ENCODE measurements at regions not wholly inside any gene's neighbourhood (a gene's known extent, or its start where the extent isn't known, plus 50 kb on each side); places are given as distances from the start of the nearest gene placed in this dataset.

- no peak for TF ChIP-seq CTCF (conservative IDR thresholded peaks at IDR 0.05 in 1 of 2, IDR thresholded peaks at IDR 0.05 in 1 of 2; ENCODE audit: extremely low read depth in 1 of 2, insufficient read depth in 1 of 2, low read depth in 1 of 2, low read length in 2 of 2)
- TF ChIP-seq EZH2 (IDR thresholded peaks at IDR 0.05; ENCODE audit: borderline replicate concordance, low read length) = no peak
These were observed 117.2 kb upstream of the E2F8 start for GRCh38 chr11:19357943-19358342.
